IgD-negative memory B cell (primary cell): ENCODE measurements at regions not wholly inside any gene's neighbourhood (a gene's known extent, or its start where the extent isn't known, plus 50 kb on each side); places are given as distances from the start of the nearest gene placed in this dataset.

Experiments used
- H3K27ac Mint-ChIP-seq, 3 donors: one replicate each; pipeline ENCODE4 v1.8.0; 2020 to 2022; ENCODE audit warnings: mild to moderate bottlenecking in 3 of 3, mixed read lengths in 3 of 3, moderate library complexity in 1 of 3
- H3K27me3 Mint-ChIP-seq: one replicate; pipeline ENCODE4 v1.8.0; 2021; ENCODE audit warnings: mixed read lengths
- H3K36me3 Mint-ChIP-seq: one replicate; pipeline ENCODE4 v1.8.0; 2020; ENCODE audit warnings: mild to moderate bottlenecking, mixed read lengths
- H3K4me1 Mint-ChIP-seq, 3 donors: one replicate each; pipeline ENCODE4 v1.8.0; 2020 to 2022; ENCODE audit warnings: mixed read lengths in 3 of 3, mild to moderate bottlenecking in 1 of 3
- H3K4me3 Mint-ChIP-seq, 4 donors: one replicate each; pipeline ENCODE4 v1.8.0; 2020 to 2022; ENCODE audit warnings: mild to moderate bottlenecking in 4 of 4, mixed read lengths in 4 of 4, moderate library complexity in 3 of 4
- H3K9me3 Mint-ChIP-seq, 3 donors: one replicate each; pipeline ENCODE4 v1.8.0; 2020 to 2021; ENCODE audit warnings: mixed read lengths in 3 of 3, mild to moderate bottlenecking in 1 of 3

- Mint-ChIP-seq H3K4me3 (no peak overlapping the region), H3K27me3 (peaks cover 9% of the 10 kb centered on the region), H3K9me3 (peaks cover 0 to 2% (median 1%) of the 10 kb centered on the region in 3 donors), H3K36me3 (no peaks in the 10 kb centered on the region), H3K4me1 (no peaks in the 10 kb centered on the region), H3K27ac (no peak overlapping the region)
Observed at GRCh38 chr13:112325142-112325808, 50.9 kb upstream of the SPACA7 start.

GRCh38 chr13:112325920-112326645 lies 50.1 kb upstream of the SPACA7 start:
- no peaks in the 10 kb centered on the region for H3K4me1 Mint-ChIP-seq
- H3K36me3 Mint-ChIP-seq: no peaks in the 10 kb centered on the region
- H3K9me3 Mint-ChIP-seq: peaks cover 0 to 2% (median 0%) of the 10 kb centered on the region in 3 donors
- H3K4me3 Mint-ChIP-seq: no peak overlapping the region
- no peak overlapping the region for H3K27ac Mint-ChIP-seq
- peaks cover 13% of the 10 kb centered on the region for H3K27me3 Mint-ChIP-seq
